Fibroblast of skin of back (primary cell): ENCODE measurements at regions not wholly inside any gene's neighbourhood (a gene's known extent, or its start where the extent isn't known, plus 50 kb on each side); places are given as distances from the start of the nearest gene placed in this dataset.

Experiments used
- DNase-seq: peaks from one replicate; pipeline ENCODE4 v3.0.0-alpha.2; 2013

- no peak for DNase-seq
Measured at GRCh38 chr2:228701506-228701905, 520.0 kb upstream of the SPHKAP start.

DNA sequence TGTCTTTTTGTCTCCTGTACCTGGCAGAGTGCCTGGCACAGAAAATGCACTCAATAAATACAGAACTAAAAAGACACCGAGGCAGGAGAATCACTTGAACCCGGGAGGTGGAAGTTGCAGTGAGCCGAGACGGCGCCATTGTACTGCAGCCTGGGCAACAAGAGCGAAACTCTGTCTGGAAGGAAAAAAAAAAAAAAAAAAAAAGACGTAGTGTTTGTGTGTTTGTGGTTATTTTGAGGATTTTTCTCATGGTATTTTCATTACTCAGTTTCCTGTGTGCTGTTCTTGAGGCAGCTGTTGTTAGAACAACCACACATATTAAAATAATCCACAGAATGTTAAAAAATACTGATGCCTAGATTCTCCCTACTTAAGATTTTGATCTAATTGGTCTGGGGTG is 519.2 kb upstream of the SPHKAP start:
- DNase-seq, result peak; percentile 67

- DNase-seq, result no peak
Measured at GRCh38 chr2:228699888-228700287, 518.4 kb upstream of the SPHKAP start.

GRCh38 chr2:228699400-228699799 is 517.9 kb upstream of the SPHKAP start:
- DNase-seq, result no peak

- DNase-seq, result no peak
Measured at GRCh38 chr2:228698963-228699362, 517.5 kb upstream of the SPHKAP start.

GRCh38 chr2:228697456-228697855 is 516.0 kb upstream of the SPHKAP start:
- DNase-seq, result no peak

- DNase-seq, result no peak
Measured at GRCh38 chr2:228690681-228691080, 509.2 kb upstream of the SPHKAP start.

- peak; percentile 8 for DNase-seq
Measured at GRCh38 chr2:228689053-228689452, 507.6 kb upstream of the SPHKAP start.

- peak; percentile 9 for DNase-seq
Measured at GRCh38 chr2:228688007-228688645, 506.6 kb upstream of the SPHKAP start.

DNA sequence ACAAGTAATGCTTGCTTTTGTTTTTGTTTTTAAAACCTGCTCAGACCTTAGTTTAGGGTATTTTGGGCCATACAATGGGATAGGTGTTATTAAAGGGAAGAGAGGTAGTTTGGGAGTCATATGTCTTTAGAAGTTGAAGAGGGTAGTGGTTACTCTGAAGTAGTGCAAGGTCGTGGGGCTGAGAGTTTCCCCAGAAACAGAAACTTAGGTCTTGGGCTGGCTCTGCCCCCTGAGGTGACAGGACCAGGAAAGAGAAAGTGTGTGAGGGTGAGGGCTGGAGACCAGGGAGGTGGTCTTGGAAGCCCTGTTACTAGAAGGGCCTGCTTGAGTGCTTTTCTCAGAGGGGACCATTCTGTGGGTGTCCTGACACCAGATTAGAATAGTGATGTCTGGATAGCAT is 500.5 kb upstream of the SPHKAP start:
- no peak for DNase-seq

GRCh38 chr2:228681426-228681825 is 499.9 kb upstream of the SPHKAP start:
- DNase-seq, result peak; percentile 49

DNA sequence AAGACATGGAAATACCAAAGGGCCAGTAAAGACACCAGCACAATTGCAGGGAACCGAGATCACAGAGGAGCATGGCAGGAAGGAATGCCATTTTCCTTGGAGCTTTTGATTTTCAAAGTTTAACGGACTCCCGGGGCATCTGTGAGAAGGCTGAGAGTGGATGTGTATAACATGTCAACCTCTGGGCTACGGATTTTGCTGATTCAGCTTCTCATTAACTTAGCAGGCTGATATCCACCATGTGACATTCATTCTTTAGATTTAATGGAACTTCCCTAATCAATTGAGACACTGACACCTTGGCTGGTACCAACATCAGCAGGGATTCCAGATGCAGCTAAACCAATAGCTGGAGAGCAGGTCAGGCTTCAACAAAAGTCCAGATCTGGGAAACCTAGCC is 496.6 kb upstream of the SPHKAP start:
- DNase-seq, result no peak

DNA sequence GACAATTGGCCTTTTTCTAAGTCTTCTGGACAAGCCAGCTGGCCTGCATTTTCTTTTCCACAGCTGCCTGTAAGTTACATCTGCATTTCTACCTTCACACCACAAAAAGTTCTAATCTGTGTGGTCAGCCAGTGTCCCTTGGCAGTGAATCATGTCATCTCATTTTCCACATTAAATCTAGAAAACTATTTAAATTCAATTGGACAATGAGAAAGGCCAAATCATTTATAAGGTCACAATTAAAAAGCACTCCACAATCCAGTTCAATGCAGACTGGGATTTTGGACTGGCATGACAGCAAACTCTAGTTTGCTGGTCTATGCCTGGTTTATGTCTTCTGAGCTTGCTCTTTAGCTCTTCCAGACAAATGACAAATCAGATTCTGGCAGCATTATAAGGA is 494.2 kb upstream of the SPHKAP start:
- no peak for DNase-seq

DNA sequence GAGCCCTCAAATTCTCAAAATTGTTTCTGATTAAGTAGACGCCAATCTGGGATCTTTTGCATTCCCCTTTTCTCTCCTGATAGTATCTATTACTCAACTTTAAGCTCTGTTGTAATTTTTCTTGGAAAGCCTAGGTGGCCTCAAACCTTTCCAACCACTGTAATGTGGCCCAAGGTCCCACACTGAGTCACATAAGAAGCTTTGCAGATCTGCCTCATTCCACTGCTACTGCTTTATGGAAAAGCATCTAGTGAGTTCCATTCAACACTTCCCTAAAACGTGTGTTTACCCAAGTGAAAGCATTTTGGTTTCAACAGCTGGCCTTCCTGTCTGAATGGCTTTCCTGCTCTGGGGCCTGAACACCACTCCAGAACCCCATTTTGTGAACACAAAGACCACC is 493.6 kb upstream of the SPHKAP start:
- DNase-seq, result no peak

DNA sequence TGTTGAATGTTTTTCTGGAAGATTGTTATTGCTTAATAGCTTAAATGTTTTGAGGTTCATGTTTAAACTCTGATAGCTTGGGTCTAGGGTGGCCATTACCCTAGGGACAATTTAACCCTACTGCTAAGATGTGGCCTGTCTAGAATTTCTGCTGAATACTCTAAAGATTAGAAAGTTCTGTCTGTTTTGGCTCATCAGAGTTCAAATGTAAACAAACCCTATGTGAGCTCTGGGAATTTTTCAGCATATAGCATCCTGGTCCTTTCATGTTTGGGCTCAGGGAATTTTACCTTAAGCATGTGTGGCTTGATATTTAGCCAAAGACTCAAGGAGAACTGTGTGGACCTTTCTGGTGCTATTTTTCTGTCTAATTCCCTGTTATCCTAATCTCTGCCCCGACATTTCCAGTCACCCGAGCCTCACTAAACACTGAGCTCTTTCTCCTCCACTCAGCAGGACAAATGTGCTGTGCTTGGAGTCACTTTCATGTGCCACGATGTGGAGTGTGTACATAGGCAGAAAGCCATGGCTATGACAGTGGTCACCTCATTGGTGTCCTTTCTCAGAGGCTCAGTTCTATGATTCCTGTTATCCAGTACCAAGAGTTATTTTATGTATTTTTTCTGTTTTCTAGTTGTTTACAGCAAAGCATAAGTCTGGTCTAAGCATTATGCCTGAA is 492.5 kb upstream of the SPHKAP start:
- no peak for DNase-seq

- no peak for DNase-seq
Measured at GRCh38 chr2:228669690-228670089, 488.2 kb upstream of the SPHKAP start.

- DNase-seq, result no peak
Measured at GRCh38 chr2:228665232-228665631, 483.7 kb upstream of the SPHKAP start.

DNA sequence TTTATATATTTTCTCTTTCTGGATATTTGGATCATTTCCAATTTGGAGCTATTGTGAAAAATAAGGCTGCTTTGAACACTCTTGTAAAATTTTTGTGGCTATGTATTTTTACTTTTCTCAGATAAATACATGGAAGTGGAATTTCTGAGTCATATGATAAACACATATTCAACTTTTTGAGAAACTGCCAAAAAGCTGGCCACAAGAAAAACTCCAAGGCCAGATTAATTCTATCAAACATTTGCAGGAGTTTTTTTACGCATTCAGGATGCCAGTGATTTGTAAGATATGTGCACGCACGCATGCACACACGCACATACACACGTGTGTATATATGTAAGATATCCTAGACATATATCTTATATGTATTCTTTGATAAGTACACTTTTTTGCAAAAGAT is 477.5 kb upstream of the SPHKAP start:
- peak; percentile 81 for DNase-seq

GRCh38 chr2:228657807-228658402 is 476.4 kb upstream of the SPHKAP start:
- DNase-seq, result peak; percentile 25

GRCh38 chr2:228655331-228655730 is 473.8 kb upstream of the SPHKAP start:
- peak; percentile 39 for DNase-seq

GRCh38 chr2:228654707-228655106 is 473.2 kb upstream of the SPHKAP start:
- no peak for DNase-seq

- no peak for DNase-seq
Measured at GRCh38 chr2:228653884-228654283, 472.4 kb upstream of the SPHKAP start.

- peak; percentile 30 for DNase-seq
Measured at GRCh38 chr2:228652366-228652765, 470.9 kb upstream of the SPHKAP start.

DNA sequence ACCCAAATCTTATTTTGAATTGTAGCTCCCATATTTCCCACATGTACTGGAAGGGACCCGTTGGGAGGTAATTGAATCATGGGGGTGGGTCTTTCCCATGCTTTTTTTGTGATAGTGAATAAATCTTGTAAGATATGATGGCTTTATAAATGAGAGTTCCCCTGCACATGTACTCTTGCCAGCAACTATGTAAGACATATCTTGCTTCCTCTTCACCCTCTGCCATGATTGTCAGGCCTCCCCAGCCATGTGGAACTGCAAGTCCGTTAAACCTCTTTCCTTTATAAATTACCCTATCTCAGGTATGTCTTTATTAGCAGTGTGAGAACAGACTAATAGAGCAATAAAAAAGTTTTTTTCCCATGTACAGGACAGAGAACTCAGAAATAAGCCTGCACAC is 468.4 kb upstream of the SPHKAP start:
- DNase-seq, result no peak
